Common myeloid progenitor, CD34-positive (primary cell): ENCODE measurements at regions not wholly inside any gene's neighbourhood (a gene's known extent, or its start where the extent isn't known, plus 50 kb on each side); places are given as distances from the start of the nearest gene placed in this dataset.

ENCODE experiments used
- CTCF ChIA-PET: fragments of 350-600 bp; sonication (Branson Sonifier 250); formaldehyde crosslinking; loops from one replicate; lab custom pipeline; 2021; ENCODE audit warnings: antibody characterized with exemption; lab: Charles Lee
- POLR2A ChIA-PET: fragments of 350-600 bp; sonication (Branson Sonifier 250); formaldehyde crosslinking; loops from one replicate; lab custom pipeline; 2021; ENCODE audit warnings: antibody characterized with exemption; lab: Charles Lee
- DNase-seq, 3 donors: peaks; one replicate each; pipeline versions ENCODE4 v3.0.0 to v3.0.0-alpha.2; 2013
- H3K27ac ChIP-seq, 2 experiments: 1 replicate in 1 of 2; 2 replicates in 1 of 2; pipeline ENCODE4 v1.7.0; 2013; ENCODE audit warnings: inconsistent platforms in 2 of 2, low read length in 2 of 2, mild to moderate bottlenecking in 2 of 2, low read depth in 1 of 2, moderate library complexity in 1 of 2; ENCODE audit not compliant: severe bottlenecking in 2 of 2, insufficient read depth in 1 of 2, poor library complexity in 1 of 2
- H3K27me3 ChIP-seq, 5 experiments: replicated peaks in 2 of 5; 1 replicate in 3 of 5; 2 replicates in 2 of 5; pipeline versions ENCODE4 v1.6.1 to v1.7.0; 2013; ENCODE audit warnings: low read length in 4 of 5, mild to moderate bottlenecking in 2 of 5, moderate library complexity in 2 of 5, inconsistent platforms in 1 of 5; ENCODE audit not compliant: insufficient read depth in 5 of 5, control insufficient read depth in 4 of 5
- H3K36me3 ChIP-seq, 4 experiments: 1 replicate in 2 of 4; 2 replicates in 2 of 4; pipeline versions ENCODE4 v1.6.1 to v1.7.0; 2013; ENCODE audit warnings: low read length in 3 of 4, control low read depth in 1 of 4, mild to moderate bottlenecking in 1 of 4; ENCODE audit not compliant: control insufficient read depth in 4 of 4, insufficient read depth in 4 of 4
- H3K4me1 ChIP-seq, 4 experiments: 1 replicate in 3 of 4; 2 replicates in 1 of 4; pipeline versions ENCODE4 v1.6.1 to v1.7.1; 2013; ENCODE audit warnings: low read length in 3 of 4, mild to moderate bottlenecking in 3 of 4, control low read depth in 1 of 4, inconsistent platforms in 1 of 4, moderate library complexity in 1 of 4; ENCODE audit not compliant: control insufficient read depth in 4 of 4, insufficient read depth in 4 of 4; ENCODE audit errors: control extremely low read depth in 1 of 4
- H3K4me3 ChIP-seq, 7 experiments: 1 replicate in 4 of 7; 2 replicates in 3 of 7; pipeline versions ENCODE4 v1.5.1 to v1.7.0; 2013; ENCODE audit warnings: mild to moderate bottlenecking in 7 of 7, low read length in 6 of 7, moderate library complexity in 6 of 7, inconsistent platforms in 2 of 7, low read depth in 2 of 7, control low read depth in 1 of 7; ENCODE audit not compliant: insufficient read depth in 4 of 7, control insufficient read depth in 1 of 7; ENCODE audit errors: extremely low read depth in 1 of 7
- H3K9me3 ChIP-seq, 5 experiments: 1 replicate in 4 of 5; 2 replicates in 1 of 5; pipeline versions ENCODE4 v1.6.1 to v1.7.1; 2013; ENCODE audit warnings: low read length in 4 of 5, mild to moderate bottlenecking in 2 of 5, inconsistent platforms in 1 of 5, low read depth in 1 of 5, moderate library complexity in 1 of 5; ENCODE audit not compliant: control insufficient read depth in 4 of 5, insufficient read depth in 2 of 5; ENCODE audit errors: control extremely low read depth in 1 of 5
- WGBS: methylation state at CpG from one replicate; pipeline ENCODE4 v1.1.5; 2013; ENCODE audit not compliant: insufficient coverage; 5-methylcytosine and 5-hydroxymethylcytosine counted together

DNA sequence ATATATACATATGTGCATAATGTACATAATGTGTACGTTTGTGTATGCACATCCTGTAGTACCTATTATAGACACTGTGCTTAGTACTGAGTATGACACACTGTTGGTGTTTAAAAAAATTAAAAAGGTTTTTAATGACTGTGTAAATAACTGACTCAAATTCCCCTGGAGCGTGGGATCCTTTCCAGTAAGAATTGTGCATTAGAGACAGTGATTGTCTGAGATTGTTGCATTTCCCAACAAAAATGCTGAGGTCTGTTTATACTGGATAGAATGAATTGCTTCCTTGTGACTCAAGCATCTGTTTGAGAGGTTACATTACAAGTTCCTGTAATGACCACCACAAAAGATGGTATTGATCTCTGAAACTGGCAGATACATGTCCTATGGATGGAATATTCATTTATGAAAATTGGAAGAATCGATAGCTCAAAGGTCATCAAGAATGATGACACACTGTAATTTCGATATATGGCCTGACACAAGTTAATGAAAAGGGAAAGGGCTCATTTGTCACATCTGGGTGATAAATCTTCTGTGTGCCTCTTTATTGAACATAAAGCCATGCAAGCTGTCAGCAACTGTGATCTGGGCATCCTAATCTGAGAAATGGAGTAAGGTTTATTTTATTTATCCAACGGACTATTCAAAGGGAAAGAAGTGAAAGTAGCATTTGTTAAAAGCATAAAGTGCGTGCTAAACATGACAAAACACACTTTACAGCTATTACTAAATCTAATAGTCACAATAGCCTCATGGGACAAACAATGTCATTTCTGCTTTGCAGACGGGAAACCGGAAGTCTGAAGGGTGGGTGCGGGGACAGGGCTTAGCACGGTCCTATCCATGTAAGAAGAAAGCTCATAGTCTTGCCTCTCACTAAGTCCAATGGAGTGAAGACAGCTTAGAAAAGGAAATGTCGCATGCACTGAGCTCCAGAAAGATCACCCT lies 228.8 kb downstream of the CDH11 start:
- H3K36me3 ChIP-seq: no peaks in the 10 kb centered on the region
- no peaks in the 10 kb centered on the region for H3K9me3 ChIP-seq
- no peaks in the 10 kb centered on the region for H3K4me1 ChIP-seq
- POLR2A ChIA-PET: no interaction called here
- no peak overlapping the region for H3K4me3 ChIP-seq
- WGBS: 78% methylated on average over 7 of the region's 11 CpGs
- no peak overlapping the region for H3K27ac ChIP-seq
- H3K27me3 ChIP-seq: no peaks in the 10 kb centered on the region
- no peak for DNase-seq
- CTCF ChIA-PET: no interaction called here

GRCh38 chr16:64889446-64889845 lies 232.4 kb downstream of the CDH11 start:
- no peaks in the 10 kb centered on the region for H3K9me3 ChIP-seq
- POLR2A ChIA-PET: no interaction called here
- no peaks in the 10 kb centered on the region for H3K27me3 ChIP-seq
- H3K4me1 ChIP-seq: no peaks in the 10 kb centered on the region
- no peaks in the 10 kb centered on the region for H3K36me3 ChIP-seq
- WGBS: no CpG with 5 or more reads among the region's 2 CpGs
- DNase-seq: no peak
- H3K4me3 ChIP-seq: no peak overlapping the region
- CTCF ChIA-PET: no interaction called here
- H3K27ac ChIP-seq: no peak overlapping the region

- POLR2A ChIA-PET: no interaction called here
- CTCF ChIA-PET: no interaction called here
- no peaks in the 10 kb centered on the region for H3K9me3 ChIP-seq
- no peak overlapping the region for H3K4me3 ChIP-seq
- DNase-seq: no peak
- no peak overlapping the region for H3K27ac ChIP-seq
- no peaks in the 10 kb centered on the region for H3K27me3 ChIP-seq
- no peaks in the 10 kb centered on the region for H3K36me3 ChIP-seq
- no peaks in the 10 kb centered on the region for H3K4me1 ChIP-seq
These were observed 234.2 kb downstream of the CDH11 start for GRCh38 chr16:64887651-64888050.

DNA sequence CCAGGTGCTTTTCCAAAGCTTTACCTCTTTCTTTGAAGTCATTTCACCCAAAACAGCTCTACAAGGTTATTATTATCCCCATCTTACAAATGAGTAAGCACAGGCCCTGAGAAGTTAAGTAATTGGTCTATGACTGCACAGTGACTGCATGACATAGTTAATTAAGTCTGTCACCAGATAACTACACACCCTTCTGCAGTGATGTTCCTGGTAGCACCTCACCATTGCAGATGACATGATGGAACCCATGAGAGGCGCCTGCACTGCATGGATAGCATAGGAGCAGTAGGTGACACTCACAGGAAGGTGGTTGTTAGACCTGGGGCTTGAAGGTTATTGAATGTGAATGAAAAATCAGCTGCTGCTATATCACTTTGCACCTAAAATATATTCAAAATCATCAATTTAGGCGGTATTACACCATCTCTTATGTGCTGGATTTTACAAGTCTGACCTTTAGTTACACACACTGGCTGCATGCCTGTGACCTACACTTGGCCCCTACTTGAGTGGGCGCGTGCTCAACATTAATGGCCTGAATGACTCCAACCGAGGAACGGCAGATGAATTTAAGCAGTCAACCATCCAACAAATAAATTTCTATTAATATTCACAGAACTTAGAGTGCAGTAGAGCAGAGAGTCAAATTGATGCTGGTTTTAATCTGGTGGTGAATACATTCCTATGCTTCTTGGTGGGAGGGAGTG lies 239.6 kb downstream of the CDH11 start:
- no peaks in the 10 kb centered on the region for H3K9me3 ChIP-seq
- no peak for DNase-seq
- H3K36me3 ChIP-seq: no peaks in the 10 kb centered on the region
- no peaks in the 10 kb centered on the region for H3K4me1 ChIP-seq
- ChIA-PET POLR2A (no interaction called here), CTCF (no interaction called here)
- H3K4me3 ChIP-seq: no peak overlapping the region
- no peak overlapping the region for H3K27ac ChIP-seq
- WGBS: 93% methylated on average over 4 of the region's 6 CpGs
- no peaks in the 10 kb centered on the region for H3K27me3 ChIP-seq

DNA sequence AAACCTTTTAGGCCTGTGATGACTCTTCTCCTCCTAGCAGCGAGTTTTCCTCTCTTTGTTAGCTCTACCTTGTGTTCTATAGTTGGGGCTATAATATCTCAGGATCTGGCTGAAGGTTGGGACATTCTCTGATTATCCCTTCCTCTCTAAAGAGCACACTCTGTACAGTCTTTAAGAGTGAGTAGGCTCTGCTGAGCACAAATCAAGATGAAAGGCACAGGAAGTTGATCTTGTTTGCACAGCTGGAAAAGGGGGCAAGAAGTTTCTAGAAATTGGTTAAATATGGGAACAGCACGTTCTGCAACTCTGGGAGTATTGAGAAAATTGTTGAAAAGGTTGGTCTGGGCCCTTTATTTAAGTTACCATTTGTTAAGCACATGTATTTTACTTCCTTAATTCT lies 240.9 kb downstream of the CDH11 start:
- no peak for DNase-seq
- POLR2A ChIA-PET: no interaction called here
- Histone ChIP-seq H3K36me3 (no peaks in the 10 kb centered on the region), H3K27ac (no peak overlapping the region), H3K4me1 (no peaks in the 10 kb centered on the region), H3K9me3 (no peaks in the 10 kb centered on the region), H3K27me3 (no peaks in the 10 kb centered on the region), H3K4me3 (no peak overlapping the region)
- WGBS: 57% methylated on average over 1 of the region's 2 CpGs
- CTCF ChIA-PET: no interaction called here

- H3K36me3 ChIP-seq: no peaks in the 10 kb centered on the region
- no peaks in the 10 kb centered on the region for H3K9me3 ChIP-seq
- H3K4me1 ChIP-seq: no peaks in the 10 kb centered on the region
- H3K27me3 ChIP-seq: no peaks in the 10 kb centered on the region
- H3K4me3 ChIP-seq: no peak overlapping the region
- ChIA-PET POLR2A (no interaction called here), CTCF (no interaction called here)
- WGBS: 57% methylated on average over 2 of the region's 3 CpGs
- no peak for DNase-seq
- H3K27ac ChIP-seq: no peak overlapping the region
These were observed 241.9 kb downstream of the CDH11 start for GRCh38 chr16:64880006-64880405.

- ChIA-PET POLR2A (no interaction called here), CTCF (no interaction called here)
- no peaks in the 10 kb centered on the region for H3K27me3 ChIP-seq
- H3K9me3 ChIP-seq: no peaks in the 10 kb centered on the region
- WGBS: 91% methylated on average over 4 of the region's 4 CpGs
- H3K4me1 ChIP-seq: no peaks in the 10 kb centered on the region
- no peak for DNase-seq
- H3K36me3 ChIP-seq: no peaks in the 10 kb centered on the region
- no peak overlapping the region for H3K4me3 ChIP-seq
- no peak overlapping the region for H3K27ac ChIP-seq
These were observed 242.9 kb downstream of the CDH11 start for GRCh38 chr16:64878940-64879339.
